Trophoblast cell (in vitro differentiated cells and primary cell): ENCODE measurements at regions not wholly inside any gene's neighbourhood (a gene's known extent, or its start where the extent isn't known, plus 50 kb on each side); places are given as distances from the start of the nearest gene placed in this dataset.

ENCODE experiments used
- DNase-seq, 2 donors: peaks; one replicate each; pipeline ENCODE4 v3.0.0-alpha.2; 2016
- H2AFZ ChIP-seq: 2 replicates; pipeline ENCODE4 v1.6.1; 2013; ENCODE audit warnings: low read length, moderate library complexity, mild to moderate bottlenecking; ENCODE audit not compliant: insufficient read depth, poor library complexity
- H2AK5ac ChIP-seq: 2 replicates; pipeline ENCODE4 v1.6.1; 2013; ENCODE audit warnings: mild to moderate bottlenecking, low read length
- H2BK120ac ChIP-seq: 2 replicates; pipeline ENCODE4 v1.6.1; 2013; ENCODE audit warnings: low read length, mild to moderate bottlenecking, moderate library complexity; ENCODE audit not compliant: insufficient read depth, poor library complexity
- H2BK12ac ChIP-seq: 2 replicates; pipeline ENCODE4 v1.6.1; 2013; ENCODE audit warnings: mild to moderate bottlenecking, low read length, moderate library complexity
- H2BK5ac ChIP-seq: 2 replicates; pipeline ENCODE4 v1.6.1; 2013; ENCODE audit warnings: low read length, low read depth, moderate library complexity, mild to moderate bottlenecking; ENCODE audit not compliant: poor library complexity
- H3K14ac ChIP-seq: 2 replicates; pipeline ENCODE4 v1.6.1; 2013; ENCODE audit warnings: mild to moderate bottlenecking, low read length
- H3K18ac ChIP-seq: 2 replicates; pipeline ENCODE4 v1.6.1; 2013; ENCODE audit warnings: mild to moderate bottlenecking, low read length
- H3K23ac ChIP-seq: 2 replicates; pipeline ENCODE4 v1.6.1; 2013; ENCODE audit warnings: low read length
- H3K27ac ChIP-seq: 2 replicates; pipeline ENCODE4 v1.5.1; 2013; ENCODE audit warnings: low read depth, mild to moderate bottlenecking, inconsistent platforms, low read length, moderate library complexity
- H3K27me3 ChIP-seq: 2 replicates; pipeline ENCODE4 v1.6.1; 2013; ENCODE audit warnings: inconsistent platforms, mild to moderate bottlenecking, low read length, moderate library complexity; ENCODE audit not compliant: insufficient read depth
- H3K36me3 ChIP-seq, 2 experiments: 1 replicate in 1 of 2; 2 replicates in 1 of 2; pipeline ENCODE4 v1.6.1; 2013; ENCODE audit warnings: low read length in 2 of 2, mild to moderate bottlenecking in 2 of 2, moderate library complexity in 1 of 2; ENCODE audit not compliant: insufficient read depth in 2 of 2, control insufficient read depth in 1 of 2
- H3K4ac ChIP-seq: 2 replicates; pipeline ENCODE4 v1.6.1; 2013; ENCODE audit warnings: low read depth, mild to moderate bottlenecking, low read length, moderate library complexity
- H3K4me1 ChIP-seq, 2 experiments: 1 replicate in 1 of 2; 2 replicates in 1 of 2; pipeline ENCODE4 v1.6.1; 2013; ENCODE audit warnings: low read length in 2 of 2, mild to moderate bottlenecking in 2 of 2, moderate library complexity in 1 of 2; ENCODE audit not compliant: insufficient read depth in 2 of 2, control insufficient read depth in 1 of 2
- H3K4me2 ChIP-seq: 2 replicates; pipeline ENCODE4 v1.6.1; 2013; ENCODE audit warnings: inconsistent platforms, mild to moderate bottlenecking, low read length, moderate library complexity
- H3K4me3 ChIP-seq: 2 replicates; pipeline ENCODE4 v1.5.1; 2013; ENCODE audit warnings: mild to moderate bottlenecking, low read depth, low read length, inconsistent platforms
- H3K79me1 ChIP-seq: one replicate; pipeline ENCODE4 v1.6.1; 2013; ENCODE audit warnings: low read length
- H3K79me2 ChIP-seq: 2 replicates; pipeline ENCODE4 v1.6.1; 2013; ENCODE audit warnings: low read length, mild to moderate bottlenecking; ENCODE audit not compliant: control insufficient read depth, insufficient read depth, poor library complexity
- H3K9ac ChIP-seq: 2 replicates; pipeline ENCODE4 v1.6.1; 2013; ENCODE audit warnings: mild to moderate bottlenecking, low read length
- H3K9me3 ChIP-seq: 2 replicates; pipeline ENCODE4 v1.6.1; 2013; ENCODE audit warnings: low read depth, mild to moderate bottlenecking, control low read depth, inconsistent platforms, low read length; ENCODE audit not compliant: insufficient read depth
- H4K12ac ChIP-seq: 2 replicates; pipeline ENCODE4 v1.6.1; 2013; ENCODE audit warnings: low read depth, mild to moderate bottlenecking, low read length, moderate library complexity
- H4K8ac ChIP-seq: 2 replicates; pipeline ENCODE4 v1.6.1; 2013; ENCODE audit warnings: low read depth, mild to moderate bottlenecking, low read length, moderate library complexity
- H4K91ac ChIP-seq: one replicate; pipeline ENCODE4 v1.6.1; 2013; ENCODE audit warnings: low read depth, mild to moderate bottlenecking, low read length, moderate library complexity
- WGBS: extraction: QIAGEN DNeasy Blood & Tissue Kit; methylation state at CpG from one replicate; pipeline ENCODE4 v1.1.7; 2013; ENCODE audit warnings: missing lambda C conversion rate; ENCODE audit not compliant: insufficient read length, insufficient coverage; ENCODE audit errors: extremely low coverage; 5-methylcytosine and 5-hydroxymethylcytosine counted together

DNA sequence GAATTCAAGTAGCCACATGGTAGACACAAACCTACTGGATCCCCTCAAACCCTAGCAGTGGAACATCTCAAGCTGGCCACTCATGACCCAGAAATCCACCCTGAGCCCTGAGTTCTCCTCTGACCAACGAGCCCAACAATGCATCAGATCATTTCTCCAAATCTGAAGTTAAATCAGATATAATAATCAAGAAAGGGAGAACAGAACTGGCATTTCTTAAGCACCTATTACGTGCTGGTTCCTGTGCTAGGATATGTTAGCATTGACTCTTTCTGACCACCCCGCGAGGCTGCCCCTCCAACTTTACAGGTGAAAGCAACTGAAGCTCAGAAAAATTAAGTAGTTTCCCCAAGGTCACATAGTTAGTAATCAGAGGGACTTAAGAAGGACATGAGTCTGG, 51.5 kb upstream of the CCDC174 start:
- Histone ChIP-seq H3K27me3 (peaks cover 24% of the 10 kb centered on the region), H3K36me3 (no peaks in the 10 kb centered on the region), H3K14ac (no peak overlapping the region), H3K4me3 (no peak overlapping the region), H2AK5ac (no peak overlapping the region), H2AFZ (no peak overlapping the region), H4K12ac (no peak overlapping the region), H3K23ac (no peak overlapping the region), H3K18ac (no peak overlapping the region), H2BK5ac (no peak overlapping the region), H3K9me3 (peaks cover 3% of the 10 kb centered on the region), H4K8ac (no peak overlapping the region), H2BK12ac (no peak overlapping the region), H3K79me1 (no peaks in the 10 kb centered on the region), H2BK120ac (no peak overlapping the region), H4K91ac (no peak overlapping the region), H3K9ac (no peak overlapping the region), H3K27ac (no peak overlapping the region), H3K4me2 (no peak overlapping the region), H3K79me2 (no peaks in the 10 kb centered on the region), H3K4me1 (peaks cover 6% of the 10 kb centered on the region in 2 experiments), H3K4ac (no peak overlapping the region)
- no peak for DNase-seq
- no CpG with 5 or more reads among the region's 4 CpGs for WGBS

- Histone ChIP-seq H3K4me2 (no peak overlapping the region), H3K4me3 (no peak overlapping the region), H3K9me3 (peaks cover 3% of the 10 kb centered on the region), H2BK5ac (no peak overlapping the region), H3K79me1 (no peaks in the 10 kb centered on the region), H2BK12ac (no peak overlapping the region), H2AFZ (no peak overlapping the region), H3K4ac (no peak overlapping the region), H3K27me3 (peaks cover 24% of the 10 kb centered on the region), H3K9ac (no peak overlapping the region), H2AK5ac (no peak overlapping the region), H4K91ac (no peak overlapping the region), H2BK120ac (no peak overlapping the region), H4K8ac (no peak overlapping the region), H4K12ac (no peak overlapping the region), H3K36me3 (no peaks in the 10 kb centered on the region), H3K18ac (no peak overlapping the region), H3K4me1 (peaks cover 6 to 8% of the 10 kb centered on the region in 2 experiments), H3K14ac (no peak overlapping the region), H3K23ac (no peak overlapping the region), H3K27ac (no peak overlapping the region), H3K79me2 (no peaks in the 10 kb centered on the region)
- no CpG with 5 or more reads among the region's 10 CpGs for WGBS
- DNase-seq = no peak
These were observed 50.5 kb upstream of the CCDC174 start for GRCh38 chr3:14600856-14601610.

GRCh38 chr3:14601692-14602005, 49.9 kb upstream of the CCDC174 start:
- Histone ChIP-seq H3K27ac (no peak overlapping the region), H2BK120ac (no peak overlapping the region), H3K18ac (no peak overlapping the region), H3K4me1 (peaks cover 6 to 8% of the 10 kb centered on the region in 2 experiments), H2AFZ (no peak overlapping the region), H3K4me3 (no peak overlapping the region), H4K8ac (no peak overlapping the region), H3K14ac (no peak overlapping the region), H3K79me1 (no peaks in the 10 kb centered on the region), H3K9ac (no peak overlapping the region), H2BK5ac (no peak overlapping the region), H3K36me3 (no peaks in the 10 kb centered on the region), H2BK12ac (no peak overlapping the region), H3K23ac (no peak overlapping the region), H3K79me2 (no peaks in the 10 kb centered on the region), H3K4ac (no peak overlapping the region), H3K27me3 (peaks cover 24% of the 10 kb centered on the region), H2AK5ac (no peak overlapping the region), H4K91ac (no peak overlapping the region), H4K12ac (no peak overlapping the region), H3K9me3 (peaks cover 3% of the 10 kb centered on the region), H3K4me2 (no peak overlapping the region)
- DNase-seq = no peak
- no CpG with 5 or more reads among the region's 4 CpGs for WGBS
